Aorta (tissue), 5 donors: ENCODE measurements at regions not wholly inside any gene's neighbourhood (a gene's known extent, or its start where the extent isn't known, plus 50 kb on each side); places are given as distances from the start of the nearest gene placed in this dataset.

Experiments
- ATAC-seq: fragments of 200-7000 bp; cut with Tn5 transposase; one replicate; pipeline ENCODE4 v1.9.1; 2022; ENCODE audit warnings: moderate library complexity; ENCODE audit not compliant: low FRiP score
- DNase-seq, 2 donors: peaks; one replicate each; pipeline ENCODE4 v3.0.0-alpha.2; 2020
- H3K27ac ChIP-seq, 2 donors: one replicate each; pipeline ENCODE4 v1.5.1; 2013; ENCODE audit warnings: low read length in 2 of 2, mild to moderate bottlenecking in 2 of 2, moderate library complexity in 2 of 2, control low read depth in 1 of 2, inconsistent platforms in 1 of 2, low read depth in 1 of 2
- H3K27me3 ChIP-seq, 2 donors: one replicate each; pipeline ENCODE4 v1.6.1; 2013; ENCODE audit warnings: control low read depth in 1 of 2, low read length in 1 of 2, mild to moderate bottlenecking in 1 of 2, moderate library complexity in 1 of 2; ENCODE audit not compliant: insufficient read depth in 2 of 2, control insufficient read depth in 1 of 2
- H3K36me3 ChIP-seq, 2 donors: one replicate each; pipeline ENCODE4 v1.6.1; 2013; ENCODE audit warnings: control low read depth in 1 of 2, low read length in 1 of 2, mild to moderate bottlenecking in 1 of 2; ENCODE audit not compliant: insufficient read depth in 2 of 2, control insufficient read depth in 1 of 2
- H3K4me1 ChIP-seq, 2 donors: one replicate each; pipeline ENCODE4 v1.6.1; 2013; ENCODE audit warnings: low read length in 2 of 2, control low read depth in 1 of 2, mild to moderate bottlenecking in 1 of 2, moderate library complexity in 1 of 2; ENCODE audit not compliant: insufficient read depth in 2 of 2, control insufficient read depth in 1 of 2
- H3K4me3 ChIP-seq, 2 donors: one replicate each; pipeline ENCODE4 v1.5.1; 2013; ENCODE audit warnings: low read length in 2 of 2, control low read depth in 1 of 2, mild to moderate bottlenecking in 1 of 2
- H3K9me3 ChIP-seq: one replicate; pipeline ENCODE4 v1.6.1; 2013; ENCODE audit warnings: mild to moderate bottlenecking, low read length; ENCODE audit not compliant: control insufficient read depth
- WGBS, 2 donors: extraction: QIAGEN DNeasy Blood & Tissue Kit; methylation state at CpG; one replicate each; pipeline ENCODE4 v1.1.7; 2013; 5-methylcytosine and 5-hydroxymethylcytosine counted together
- intact Hi-C, 2 donors: fragments of 100-400 bp; cut with DNase I; formaldehyde crosslinking; loops; one replicate each; pipeline versions ENCODE4 v1.14.2 to v1.15.0; 2022
- donor health status: healthy with polysubstance abuse.
- donor health status: Bipolar disorder and iron deficiency.
- donor health status: DM: no; HTN: no; CAD: no.
- donor health status: DM: no; HTN: no; CAD: no.
- donor health status: DM: yes; HTN: yes; CAD: no.

GRCh38 chr10:35924759-35925158 lies 282.7 kb upstream of the FZD8 start:
- H3K9me3 ChIP-seq, result no peaks in the 10 kb centered on the region
- intact Hi-C loops, result no loop called here
- DNase-seq, result no peak
- no peaks in the 10 kb centered on the region for H3K27me3 ChIP-seq
- H3K36me3 ChIP-seq, result no peaks in the 10 kb centered on the region
- WGBS, 2 donors, result 57 to 68% methylated on average over 1 of the region's 1 CpG
- no peak overlapping the region for H3K27ac ChIP-seq
- ATAC-seq, result no peak
- H3K4me3 ChIP-seq, result no peak overlapping the region
- peaks cover 0 to 2% of the 10 kb centered on the region in 2 donors for H3K4me1 ChIP-seq

DNA sequence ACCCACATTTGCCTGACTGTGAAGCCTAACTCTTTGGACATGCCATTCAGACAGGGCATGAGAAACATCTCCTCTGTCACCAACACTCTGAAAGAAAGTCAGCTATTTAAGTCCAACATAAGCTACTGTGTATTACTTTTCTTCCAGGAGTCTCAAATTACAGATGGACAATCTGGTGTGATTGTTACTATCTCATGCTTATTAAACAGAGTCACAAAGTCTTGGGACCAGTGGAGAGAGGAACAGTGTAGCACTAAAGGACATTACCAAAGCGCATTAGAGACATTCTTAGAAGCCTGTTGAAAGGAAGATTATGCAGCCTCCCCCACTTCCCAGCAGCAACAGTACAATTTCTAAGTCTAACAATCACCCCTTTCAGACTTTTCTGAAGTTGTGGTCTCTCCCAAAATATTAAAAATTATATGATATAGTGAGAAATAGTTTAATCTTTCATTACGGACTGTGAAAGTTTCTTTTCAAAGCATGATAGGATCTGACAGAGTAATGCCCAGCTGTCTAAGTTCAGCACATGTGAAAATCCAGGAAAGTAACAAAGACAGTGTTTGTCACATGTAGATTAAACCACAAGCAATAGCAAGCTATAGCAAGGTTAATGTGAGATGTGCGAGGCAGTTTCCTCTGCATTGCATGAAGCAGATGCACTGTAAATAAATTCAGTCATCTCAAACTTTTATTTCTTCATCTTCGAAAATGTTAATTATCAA lies 280.9 kb upstream of the FZD8 start:
- 94 to 96% methylated on average over 4 of the region's 4 CpGs for WGBS, 2 donors
- H3K9me3 ChIP-seq, result no peaks in the 10 kb centered on the region
- H3K36me3 ChIP-seq, result no peaks in the 10 kb centered on the region
- intact Hi-C loops, result no loop called here
- no peak overlapping the region for H3K4me3 ChIP-seq
- H3K27ac ChIP-seq, result no peak overlapping the region
- DNase-seq (no peak), ATAC-seq (no peak)
- peaks cover 0 to 2% of the 10 kb centered on the region in 2 donors for H3K4me1 ChIP-seq
- H3K27me3 ChIP-seq, result no peaks in the 10 kb centered on the region

- no peak overlapping the region for H3K27ac ChIP-seq
- DNase-seq (no peak), ATAC-seq (no peak)
- H3K36me3 ChIP-seq, result no peaks in the 10 kb centered on the region
- H3K4me3 ChIP-seq, result no peak overlapping the region
- H3K4me1 ChIP-seq, result peaks cover 0 to 2% of the 10 kb centered on the region in 2 donors
- WGBS, 2 donors, result 92 to 93% methylated on average over 13 of the region's 13 CpGs
- H3K27me3 ChIP-seq, result no peaks in the 10 kb centered on the region
- no peaks in the 10 kb centered on the region for H3K9me3 ChIP-seq
- intact Hi-C loops, result no loop called here
Measured at GRCh38 chr10:35921866-35922350, 279.8 kb upstream of the FZD8 start.

DNA sequence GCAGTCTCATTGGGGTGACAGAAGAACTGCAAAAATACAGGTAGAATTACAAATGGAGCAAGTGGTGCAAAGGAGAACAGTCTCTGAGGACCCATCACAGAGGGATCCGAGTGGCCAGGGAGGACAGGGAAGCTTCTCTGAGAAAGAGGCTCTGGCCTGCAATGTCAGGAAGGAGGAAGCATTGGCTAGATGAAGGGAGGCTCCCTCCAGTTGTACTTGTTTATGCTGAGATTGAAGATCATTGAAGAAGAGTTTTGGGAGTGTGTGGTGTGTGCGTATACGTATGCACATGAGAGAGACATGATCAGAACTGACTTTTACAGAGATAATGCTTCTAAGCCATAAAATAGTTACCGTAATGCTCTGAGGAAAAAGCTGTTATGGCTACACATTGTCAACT lies 274.7 kb upstream of the FZD8 start:
- no peaks in the 10 kb centered on the region for H3K36me3 ChIP-seq
- WGBS, 2 donors, result 94 to 95% methylated on average over 4 of the region's 4 CpGs
- no peaks in the 10 kb centered on the region for H3K9me3 ChIP-seq
- peaks cover 0 to 2% of the 10 kb centered on the region in 2 donors for H3K4me1 ChIP-seq
- H3K4me3 ChIP-seq, result no peak overlapping the region
- H3K27me3 ChIP-seq, result no peaks in the 10 kb centered on the region
- intact Hi-C loops, result no loop called here
- no peak for DNase-seq
- ATAC-seq, result no peak
- no peak overlapping the region for H3K27ac ChIP-seq

- intact Hi-C loops, result no loop called here
- no peaks in the 10 kb centered on the region for H3K27me3 ChIP-seq
- WGBS, 2 donors, result 96 to 99% methylated on average over 1 of the region's 1 CpG
- DNase-seq (no peak), ATAC-seq (no peak)
- H3K27ac ChIP-seq, result no peak overlapping the region
- no peak overlapping the region for H3K4me3 ChIP-seq
- no peaks in the 10 kb centered on the region for H3K4me1 ChIP-seq
- H3K36me3 ChIP-seq, result no peaks in the 10 kb centered on the region
- no peaks in the 10 kb centered on the region for H3K9me3 ChIP-seq
Measured at GRCh38 chr10:35913628-35914027, 271.5 kb upstream of the FZD8 start.

GRCh38 chr10:35912615-35913569 lies 270.8 kb upstream of the FZD8 start:
- H3K9me3 ChIP-seq, result no peaks in the 10 kb centered on the region
- intact Hi-C loops, result no loop called here
- H3K36me3 ChIP-seq, result no peaks in the 10 kb centered on the region
- H3K4me3 ChIP-seq, result no peak overlapping the region
- DNase-seq, result no peak
- H3K27me3 ChIP-seq, result no peaks in the 10 kb centered on the region
- no peaks in the 10 kb centered on the region for H3K4me1 ChIP-seq
- 8 to 13% methylated on average over 6 of the region's 6 CpGs for WGBS, 2 donors
- no peak for ATAC-seq
- no peak overlapping the region for H3K27ac ChIP-seq

DNA sequence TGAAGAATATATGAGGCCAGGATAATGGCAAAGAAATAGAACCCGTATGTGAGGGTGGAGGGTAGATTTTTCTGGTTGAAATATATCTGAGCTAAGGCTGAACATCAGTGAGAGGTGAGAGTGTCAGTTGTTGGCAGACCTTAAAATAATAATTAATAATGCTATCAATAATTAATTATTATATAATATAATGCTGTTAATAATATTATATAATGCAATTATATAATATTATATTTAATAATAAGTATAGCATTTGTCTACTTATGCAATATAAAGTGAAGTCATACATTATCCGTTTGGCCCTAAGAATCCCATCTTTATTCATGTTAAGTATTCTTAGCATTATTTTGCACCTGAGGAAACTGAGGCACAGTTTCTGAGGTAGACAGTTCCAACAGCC lies 269.9 kb upstream of the FZD8 start:
- Histone ChIP-seq H3K27ac (no peak overlapping the region), H3K4me1 (no peaks in the 10 kb centered on the region), H3K9me3 (no peaks in the 10 kb centered on the region), H3K4me3 (no peak overlapping the region), H3K36me3 (no peaks in the 10 kb centered on the region), H3K27me3 (no peaks in the 10 kb centered on the region)
- 89 to 100% methylated on average over 2 of the region's 2 CpGs for WGBS, 2 donors
- DNase-seq (no peak), ATAC-seq (no peak)
- intact Hi-C loops, result no loop called here

GRCh38 chr10:35911233-35911632 lies 269.1 kb upstream of the FZD8 start:
- WGBS, 2 donors, result 44 to 54% methylated on average over 3 of the region's 3 CpGs
- Histone ChIP-seq H3K4me3 (no peak overlapping the region), H3K9me3 (no peaks in the 10 kb centered on the region), H3K27ac (no peak overlapping the region), H3K36me3 (no peaks in the 10 kb centered on the region), H3K27me3 (no peaks in the 10 kb centered on the region), H3K4me1 (no peaks in the 10 kb centered on the region)
- intact Hi-C loops, result no loop called here
- no peak for ATAC-seq
- no peak for DNase-seq
